SK-N-SH (cell line): ENCODE measurements at regions not wholly inside any gene's neighbourhood (a gene's known extent, or its start where the extent isn't known, plus 50 kb on each side); places are given as distances from the start of the nearest gene placed in this dataset.

Experiments
- CTCF ChIA-PET: fragments of 300-600, 350-600 bp; formaldehyde crosslinking; extraction: SDS; loops from one replicate; lab custom pipeline; 2021; lab: Yijun Ruan, JAX
- POLR2A ChIA-PET: fragments of 350-600 bp; sonication (Branson Sonifier 250); formaldehyde crosslinking; extraction: SDS; loops from one replicate; lab custom pipeline; 2020; ENCODE audit warnings: antibody characterized with exemption, inconsistent platforms; lab: Yijun Ruan, JAX
- DNase-seq: peaks from one replicate; pipeline ENCODE4 v3.0.0; 2012
- H2AFZ ChIP-seq: fragments of 200-600 bp; sonication (generic); 2 replicates; pipeline ENCODE4 v1.8.1; 2016; ENCODE audit warnings: antibody characterized with exemption, mild to moderate bottlenecking, low read depth
- H3F3A ChIP-seq: fragments of 200-600 bp; sonication (generic); replicated peaks from 2 replicates; pipeline ENCODE3; 2016; ENCODE audit warnings: antibody characterized with exemption, mild to moderate bottlenecking; ENCODE audit not compliant: insufficient read depth
- H3K27ac ChIP-seq, 2 experiments: fragments of 200-500 bp in 1 of 2; fragments of 200-600 bp in 1 of 2; sonication (Bioruptor generic) in 1 of 2; sonication (generic), shearing (Covaris generic) in 1 of 2; 2 replicates each; pipeline versions ENCODE4 v1.5.1 to v1.6.1; 2014 to 2016; ENCODE audit warnings: low read depth in 2 of 2, inconsistent platforms in 1 of 2, low read length in 1 of 2, mild to moderate bottlenecking in 1 of 2, mixed read lengths in 1 of 2
- H3K27me3 ChIP-seq: fragments of 200-600 bp; sonication (generic), shearing (Covaris generic); 2 replicates; pipeline ENCODE4 v1.6.1; 2016; ENCODE audit warnings: mixed run types; ENCODE audit not compliant: insufficient read depth
- H3K36me3 ChIP-seq, 2 experiments: fragments of 200-500 bp in 1 of 2; fragments of 200-600 bp in 1 of 2; sonication (Bioruptor generic) in 1 of 2; sonication (generic) in 1 of 2; replicated peaks in 1 of 2; 2 replicates each; pipeline versions ENCODE3 to v1.5.1; 2014 to 2016; ENCODE audit warnings: low read length in 1 of 2, mild to moderate bottlenecking in 1 of 2; ENCODE audit not compliant: insufficient read depth in 2 of 2, control insufficient read depth in 1 of 2
- H3K4me1 ChIP-seq, 2 experiments: fragments of 200-500 bp in 1 of 2; fragments of 200-600 bp in 1 of 2; sonication (Bioruptor generic) in 1 of 2; sonication (generic), shearing (Covaris generic) in 1 of 2; 2 replicates each; pipeline versions ENCODE4 v1.5.1 to v1.6.1; 2014 to 2016; ENCODE audit warnings: low read depth in 1 of 2, low read length in 1 of 2, mixed run types in 1 of 2; ENCODE audit not compliant: insufficient read depth in 2 of 2, control insufficient read depth in 1 of 2
- H3K4me2 ChIP-seq: fragments of 200-600 bp; sonication (generic), shearing (Covaris generic); 2 replicates; pipeline ENCODE4 v1.6.1; 2017; ENCODE audit warnings: mixed run types
- H3K4me3 ChIP-seq, 2 experiments: fragments of 200-500 bp in 1 of 2; fragments of 200-600 bp in 1 of 2; sonication (Bioruptor generic) in 1 of 2; sonication (generic), shearing (Covaris generic) in 1 of 2; 2 replicates each; pipeline versions ENCODE4 v1.5.1 to v1.8.1; 2014 to 2016; ENCODE audit warnings: low read depth in 2 of 2, inconsistent platforms in 1 of 2, low read length in 1 of 2, mild to moderate bottlenecking in 1 of 2, mixed read lengths in 1 of 2, moderate library complexity in 1 of 2
- H3K79me2 ChIP-seq: fragments of 200-600 bp; sonication (generic); 2 replicates; pipeline ENCODE4 v1.8.1; 2017; ENCODE audit warnings: mild to moderate bottlenecking; ENCODE audit not compliant: insufficient read depth
- H3K9ac ChIP-seq: fragments of 200-600 bp; sonication (generic); 2 replicates; pipeline ENCODE4 v1.6.1; 2017; ENCODE audit warnings: mixed run types
- H3K9me2 ChIP-seq: fragments of 200-600 bp; sonication (generic); 2 replicates; pipeline ENCODE4 v1.6.1; 2017; ENCODE audit warnings: mixed run types
- H3K9me3 ChIP-seq: fragments of 200-600 bp; sonication (generic); 2 replicates; pipeline ENCODE4 v1.6.1; 2017; ENCODE audit warnings: mixed run types, mild to moderate bottlenecking, moderate library complexity
- H4K20me1 ChIP-seq: fragments of 200-600 bp; sonication (generic); 2 replicates; pipeline ENCODE4 v1.6.1; 2017; ENCODE audit warnings: mild to moderate bottlenecking, mixed run types; ENCODE audit not compliant: insufficient read depth
- CTCF ChIP-seq: fragments of 200-600 bp; sonication (generic); IDR thresholded peaks from 2 replicates; pipeline ENCODE4 v1.6.1; 2017; ENCODE audit warnings: antibody characterized with exemption, mild to moderate bottlenecking, moderate library complexity
- ELF1 ChIP-seq: IDR thresholded peaks from 2 replicates; pipeline ENCODE4 v1.4.0; 2012
- FOXM1 ChIP-seq: IDR thresholded peaks from 2 replicates; pipeline ENCODE4 v1.4.0; 2012; ENCODE audit warnings: low read depth, mild to moderate bottlenecking
- GABPA ChIP-seq: IDR thresholded peaks from 2 replicates; pipeline ENCODE4 v1.4.0; 2012; ENCODE audit warnings: low read depth, mild to moderate bottlenecking
- MEF2A ChIP-seq: IDR thresholded peaks from 2 replicates; pipeline ENCODE4 v1.4.0; 2012; ENCODE audit warnings: low read depth, borderline replicate concordance
- NFIC ChIP-seq: IDR thresholded peaks from 2 replicates; pipeline ENCODE4 v1.4.0; 2012; ENCODE audit warnings: borderline replicate concordance
- NRF1 ChIP-seq: IDR thresholded peaks from 2 replicates; pipeline ENCODE4 v1.6.1; 2012; ENCODE audit warnings: low read depth, mild to moderate bottlenecking, low read length
- RAD21 ChIP-seq: IDR thresholded peaks from 2 replicates; pipeline ENCODE4 v1.6.1; 2012; ENCODE audit warnings: mild to moderate bottlenecking, low read length
- RCOR1 ChIP-seq: fragments of 150-350 bp; IDR thresholded peaks from 2 replicates; pipeline ENCODE4 v1.6.1; 2017; ENCODE audit warnings: antibody characterized with exemption, low read length
- SMC3 ChIP-seq: IDR thresholded peaks from 2 replicates; pipeline ENCODE4 v1.6.1; 2012; ENCODE audit warnings: low read depth, low read length, improper control_type of control experiment
- TAF1 ChIP-seq: IDR thresholded peaks from 2 replicates; pipeline ENCODE4 v1.6.1; 2012; ENCODE audit warnings: low read depth, mild to moderate bottlenecking, low read length, moderate library complexity, borderline replicate concordance
- TCF12 ChIP-seq: IDR thresholded peaks from 2 replicates; pipeline ENCODE4 v1.4.0; 2012
- ZBTB33 ChIP-seq: IDR thresholded peaks from 2 replicates; pipeline ENCODE4 v1.4.0; 2012; ENCODE audit warnings: low read depth, borderline replicate concordance
- WGBS: methylation state at CpG from one replicate; pipeline ENCODE4 v1.1.6; 2017; ENCODE audit warnings: low lambda C conversion rate; 5-methylcytosine and 5-hydroxymethylcytosine counted together
- TF ChIP-seq, protein P1 (sequence below): IDR thresholded peaks from 2 replicates; pipeline ENCODE4; 2012
- TF ChIP-seq, protein P2 (sequence below): IDR thresholded peaks from 2 replicates; pipeline ENCODE4 v1.6.1; 2012; ENCODE audit warnings: mild to moderate bottlenecking, low read depth, low read length, moderate library complexity

GRCh38 chr1:239270509-239270908 is 115.9 kb upstream of the CHRM3 start:
- H2AFZ ChIP-seq = no peak overlapping the region
- no peak overlapping the region for H3K4me3 ChIP-seq
- no peak overlapping the region for H3K4me2 ChIP-seq
- DNase-seq = no peak
- no peaks in the 10 kb centered on the region for H3K36me3 ChIP-seq
- H4K20me1 ChIP-seq = no peaks in the 10 kb centered on the region
- no peaks in the 10 kb centered on the region; a peak in 1 of 4 replicates for H3K4me1 ChIP-seq
- H3K9me3 ChIP-seq = no peaks in the 10 kb centered on the region
- H3K9ac ChIP-seq = no peak overlapping the region
- no peaks in the 10 kb centered on the region for H3K9me2 ChIP-seq
- CTCF ChIA-PET = no interaction called here
- no peaks in the 10 kb centered on the region for H3F3A ChIP-seq
- H3K27me3 ChIP-seq = no peaks in the 10 kb centered on the region
- WGBS = 42% methylated on average over 5 of the region's 5 CpGs
- TF ChIP-seq RAD21 (no peak), CTCF (no peak), SMC3 (no peak), TAF1 (no peak), NFIC (no peak), GABPA (no peak), TCF12 (no peak), RCOR1 (no peak), FOXM1 (no peak), NRF1 (no peak), ELF1 (no peak)
- no peak overlapping the region for H3K27ac ChIP-seq
- POLR2A ChIA-PET = no interaction called here
- no peaks in the 10 kb centered on the region for H3K79me2 ChIP-seq

DNA sequence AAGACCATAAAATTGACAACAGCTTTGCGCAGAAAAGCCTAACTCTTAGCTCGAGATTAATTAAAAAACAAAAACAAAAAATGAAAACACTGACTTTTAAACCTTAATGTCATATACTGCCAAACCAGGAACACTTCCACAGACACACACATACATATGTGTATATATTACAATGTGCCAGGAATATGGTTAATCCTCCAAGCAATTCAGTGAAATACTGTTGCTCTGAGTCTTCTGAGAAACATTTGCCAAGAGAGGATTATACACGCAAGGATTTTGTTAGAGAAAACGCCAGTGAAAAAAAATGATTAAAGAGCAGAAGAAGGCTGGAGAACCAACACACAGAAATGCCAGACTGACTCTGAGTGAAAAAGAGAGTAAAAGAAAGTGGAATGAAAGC is 116.7 kb upstream of the CHRM3 start:
- TF ChIP-seq ZBTB33 (no peak), SMC3 (no peak), GABPA (no peak), MEF2A (no peak), NRF1 (no peak), CTCF (no peak)
- TF ChIP-seq, protein P1, sequence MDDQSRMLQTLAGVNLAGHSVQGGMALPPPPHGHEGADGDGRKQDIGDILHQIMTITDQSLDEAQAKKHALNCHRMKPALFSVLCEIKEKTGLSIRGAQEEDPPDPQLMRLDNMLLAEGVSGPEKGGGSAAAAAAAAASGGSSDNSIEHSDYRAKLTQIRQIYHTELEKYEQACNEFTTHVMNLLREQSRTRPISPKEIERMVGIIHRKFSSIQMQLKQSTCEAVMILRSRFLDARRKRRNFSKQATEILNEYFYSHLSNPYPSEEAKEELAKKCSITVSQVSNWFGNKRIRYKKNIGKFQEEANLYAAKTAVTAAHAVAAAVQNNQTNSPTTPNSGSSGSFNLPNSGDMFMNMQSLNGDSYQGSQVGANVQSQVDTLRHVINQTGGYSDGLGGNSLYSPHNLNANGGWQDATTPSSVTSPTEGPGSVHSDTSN = no peak
- TF ChIP-seq, protein P2, sequence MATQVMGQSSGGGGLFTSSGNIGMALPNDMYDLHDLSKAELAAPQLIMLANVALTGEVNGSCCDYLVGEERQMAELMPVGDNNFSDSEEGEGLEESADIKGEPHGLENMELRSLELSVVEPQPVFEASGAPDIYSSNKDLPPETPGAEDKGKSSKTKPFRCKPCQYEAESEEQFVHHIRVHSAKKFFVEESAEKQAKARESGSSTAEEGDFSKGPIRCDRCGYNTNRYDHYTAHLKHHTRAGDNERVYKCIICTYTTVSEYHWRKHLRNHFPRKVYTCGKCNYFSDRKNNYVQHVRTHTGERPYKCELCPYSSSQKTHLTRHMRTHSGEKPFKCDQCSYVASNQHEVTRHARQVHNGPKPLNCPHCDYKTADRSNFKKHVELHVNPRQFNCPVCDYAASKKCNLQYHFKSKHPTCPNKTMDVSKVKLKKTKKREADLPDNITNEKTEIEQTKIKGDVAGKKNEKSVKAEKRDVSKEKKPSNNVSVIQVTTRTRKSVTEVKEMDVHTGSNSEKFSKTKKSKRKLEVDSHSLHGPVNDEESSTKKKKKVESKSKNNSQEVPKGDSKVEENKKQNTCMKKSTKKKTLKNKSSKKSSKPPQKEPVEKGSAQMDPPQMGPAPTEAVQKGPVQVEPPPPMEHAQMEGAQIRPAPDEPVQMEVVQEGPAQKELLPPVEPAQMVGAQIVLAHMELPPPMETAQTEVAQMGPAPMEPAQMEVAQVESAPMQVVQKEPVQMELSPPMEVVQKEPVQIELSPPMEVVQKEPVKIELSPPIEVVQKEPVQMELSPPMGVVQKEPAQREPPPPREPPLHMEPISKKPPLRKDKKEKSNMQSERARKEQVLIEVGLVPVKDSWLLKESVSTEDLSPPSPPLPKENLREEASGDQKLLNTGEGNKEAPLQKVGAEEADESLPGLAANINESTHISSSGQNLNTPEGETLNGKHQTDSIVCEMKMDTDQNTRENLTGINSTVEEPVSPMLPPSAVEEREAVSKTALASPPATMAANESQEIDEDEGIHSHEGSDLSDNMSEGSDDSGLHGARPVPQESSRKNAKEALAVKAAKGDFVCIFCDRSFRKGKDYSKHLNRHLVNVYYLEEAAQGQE = no peak
- Histone ChIP-seq H3K4me2 (no peak overlapping the region), H3K36me3 (no peaks in the 10 kb centered on the region), H3K4me3 (no peak overlapping the region), H3K79me2 (no peaks in the 10 kb centered on the region), H3K27ac (no peak overlapping the region), H3K9me3 (no peaks in the 10 kb centered on the region), H3K27me3 (no peaks in the 10 kb centered on the region), H2AFZ (no peak overlapping the region), H4K20me1 (no peaks in the 10 kb centered on the region), H3K4me1 (no peaks in the 10 kb centered on the region; a peak in 1 of 4 replicates), H3K9ac (no peak overlapping the region), H3F3A (no peaks in the 10 kb centered on the region), H3K9me2 (no peaks in the 10 kb centered on the region)
- WGBS = 65% methylated on average over 4 of the region's 4 CpGs
- POLR2A ChIA-PET = no interaction called here
- CTCF ChIA-PET = no interaction called here
- no peak for DNase-seq
